Peyer's patch (tissue), 4 donors: ENCODE measurements at regions not wholly inside any gene's neighbourhood (a gene's known extent, or its start where the extent isn't known, plus 50 kb on each side); places are given as distances from the start of the nearest gene placed in this dataset.

Experiments
- DNase-seq, 3 donors: peaks; one replicate each; pipeline ENCODE4 v3.0.0-alpha.2; 2017 to 2019
- H3K27ac ChIP-seq, 4 donors: fragments of 200-600 bp; sonication (generic); one replicate each; pipeline ENCODE4 v1.5.1; 2016 to 2019
- H3K27me3 ChIP-seq, 2 donors: fragments of 200-600 bp; sonication (generic); one replicate each; pipeline ENCODE4 v1.5.1; 2019
- H3K36me3 ChIP-seq, 3 donors: fragments of 200-600 bp; sonication (generic); one replicate each; pipeline ENCODE4 v1.5.1; 2016 to 2019
- H3K4me1 ChIP-seq, 4 donors: fragments of 200-600 bp; sonication (generic); one replicate each; pipeline ENCODE4 v1.5.1; 2016 to 2019
- H3K4me3 ChIP-seq, 4 donors: fragments of 200-600 bp; sonication (generic); 1 replicate in 3 of 4; 2 replicates in 1 of 4; pipeline ENCODE4 v1.5.1; 2016 to 2019; ENCODE audit warnings: mild to moderate bottlenecking in 1 of 4
- H3K9me3 ChIP-seq, 4 donors: fragments of 200-600 bp; sonication (generic); one replicate each; pipeline ENCODE4 v1.5.1; 2016 to 2019; ENCODE audit warnings: mild to moderate bottlenecking in 1 of 4
- CTCF ChIP-seq, 6 experiments: fragments of 450-650 bp in 4 of 6; fragments of 200-600 bp in 2 of 6; sonication (generic) in 1 of 6; IDR thresholded peaks; one replicate each; pipeline ENCODE4 v1.5.1; 2017 to 2019; ENCODE audit warnings: antibody characterized with exemption in 6 of 6, mild to moderate bottlenecking in 3 of 6, moderate library complexity in 1 of 6
- POLR2A ChIP-seq, 2 donors: fragments of 450-650 bp; IDR thresholded peaks; one replicate each; pipeline ENCODE4 v1.5.1; 2017; ENCODE audit warnings: antibody characterized with exemption in 2 of 2, mild to moderate bottlenecking in 2 of 2, moderate library complexity in 2 of 2

- Histone ChIP-seq H3K27ac (no peak overlapping the region), H3K9me3 (no peaks in the 10 kb centered on the region), H3K27me3 (no peaks in the 10 kb centered on the region), H3K4me1 (no peaks in the 10 kb centered on the region), H3K4me3 (no peak overlapping the region), H3K36me3 (no peaks in the 10 kb centered on the region)
- no peak for TF ChIP-seq POLR2A (IDR thresholded peaks at IDR 0.05)
- TF ChIP-seq CTCF (IDR thresholded peaks at IDR 0.05) = no peak
- no peak for DNase-seq
Measured at GRCh38 chr10:55378196-55378595, 577.2 kb upstream of the PCDH15 start.

GRCh38 chr10:55374917-55375316 is 573.9 kb upstream of the PCDH15 start:
- no peak for DNase-seq
- no peaks in the 10 kb centered on the region for H3K27me3 ChIP-seq
- H3K9me3 ChIP-seq = no peaks in the 10 kb centered on the region
- no peak for TF ChIP-seq POLR2A (IDR thresholded peaks at IDR 0.05)
- no peak for TF ChIP-seq CTCF (IDR thresholded peaks at IDR 0.05)
- no peak overlapping the region for H3K4me3 ChIP-seq
- H3K36me3 ChIP-seq = no peaks in the 10 kb centered on the region
- H3K4me1 ChIP-seq = no peaks in the 10 kb centered on the region
- no peak overlapping the region for H3K27ac ChIP-seq

- Histone ChIP-seq H3K4me3 (no peak overlapping the region), H3K27me3 (no peaks in the 10 kb centered on the region), H3K36me3 (no peaks in the 10 kb centered on the region), H3K27ac (no peak overlapping the region), H3K9me3 (no peaks in the 10 kb centered on the region), H3K4me1 (no peaks in the 10 kb centered on the region)
- no peak for DNase-seq
- TF ChIP-seq POLR2A (IDR thresholded peaks at IDR 0.05) (no peak), CTCF (IDR thresholded peaks at IDR 0.05) (no peak)
Measured at GRCh38 chr10:55374060-55374459, 573.0 kb upstream of the PCDH15 start.

- Histone ChIP-seq H3K4me3 (no peak overlapping the region), H3K9me3 (no peaks in the 10 kb centered on the region), H3K4me1 (no peaks in the 10 kb centered on the region), H3K27ac (no peak overlapping the region), H3K27me3 (no peaks in the 10 kb centered on the region), H3K36me3 (no peaks in the 10 kb centered on the region)
- no peak for TF ChIP-seq POLR2A (IDR thresholded peaks at IDR 0.05)
- TF ChIP-seq CTCF (IDR thresholded peaks at IDR 0.05) = no peak
- DNase-seq = no peak
Measured at GRCh38 chr10:55369670-55370420, 568.8 kb upstream of the PCDH15 start.

- no peaks in the 10 kb centered on the region for H3K36me3 ChIP-seq
- H3K4me3 ChIP-seq = no peak overlapping the region
- no peaks in the 10 kb centered on the region for H3K27me3 ChIP-seq
- TF ChIP-seq POLR2A (IDR thresholded peaks at IDR 0.05) (no peak), CTCF (IDR thresholded peaks at IDR 0.05) (no peak)
- H3K4me1 ChIP-seq = no peaks in the 10 kb centered on the region
- no peaks in the 10 kb centered on the region for H3K9me3 ChIP-seq
- no peak overlapping the region for H3K27ac ChIP-seq
- DNase-seq = no peak
Measured at GRCh38 chr10:55368467-55368866, 567.4 kb upstream of the PCDH15 start.

- H3K4me3 ChIP-seq = no peak overlapping the region
- DNase-seq = no peak
- no peaks in the 10 kb centered on the region for H3K27me3 ChIP-seq
- H3K27ac ChIP-seq = no peak overlapping the region
- H3K4me1 ChIP-seq = no peaks in the 10 kb centered on the region
- no peaks in the 10 kb centered on the region for H3K36me3 ChIP-seq
- H3K9me3 ChIP-seq = no peaks in the 10 kb centered on the region
- no peak for TF ChIP-seq POLR2A (IDR thresholded peaks at IDR 0.05)
- TF ChIP-seq CTCF (IDR thresholded peaks at IDR 0.05) = no peak
Measured at GRCh38 chr10:55367555-55367954, 566.5 kb upstream of the PCDH15 start.
